Calu3 (cell line): ENCODE measurements at regions not wholly inside any gene's neighbourhood (a gene's known extent, or its start where the extent isn't known, plus 50 kb on each side); places are given as distances from the start of the nearest gene placed in this dataset.

Source experiments
- BruUV-seq: library from RNA; stranded (reverse); fragments of 400-500 nt; replicated peaks from 2 replicates; lab custom pipeline; 2021; lab: Mats Ljungman, UMichigan
- CTCF ChIA-PET: fragments of 300-600 bp; sonication (Branson Sonifier 250); formaldehyde crosslinking; loops from one replicate; lab custom pipeline; 2022; ENCODE audit warnings: antibody characterized with exemption; lab: Charles Lee
- DNase-seq: peaks from one replicate; pipeline ENCODE4 v3.0.0; 2022
- H3K27ac Mint-ChIP-seq: one replicate; pipeline ENCODE4 v1.8.0; 2022; ENCODE audit warnings: mixed read lengths; ENCODE audit not compliant: unreplicated experiment
- H3K27me3 Mint-ChIP-seq: one replicate; pipeline ENCODE4 v1.8.0; 2022; ENCODE audit warnings: mixed read lengths; ENCODE audit not compliant: unreplicated experiment
- H3K36me3 Mint-ChIP-seq: one replicate; pipeline ENCODE4 v1.8.0; 2022; ENCODE audit warnings: mild to moderate bottlenecking, moderate library complexity, mixed read lengths; ENCODE audit not compliant: insufficient read depth, unreplicated experiment
- H3K4me1 Mint-ChIP-seq: one replicate; pipeline ENCODE4 v1.8.0; 2022; ENCODE audit warnings: mild to moderate bottlenecking, low read depth, mixed read lengths; ENCODE audit not compliant: unreplicated experiment
- H3K4me3 Mint-ChIP-seq: one replicate; pipeline ENCODE4 v1.8.0; 2022; ENCODE audit warnings: mild to moderate bottlenecking, low read depth, moderate library complexity, mixed read lengths; ENCODE audit not compliant: unreplicated experiment
- H3K9me3 Mint-ChIP-seq: one replicate; pipeline ENCODE4 v1.8.0; 2022; ENCODE audit warnings: low read depth, mixed read lengths; ENCODE audit not compliant: unreplicated experiment
- intact Hi-C: fragments of 100-400 bp; cut with micrococcal nuclease; formaldehyde crosslinking; loops from one replicate; pipeline ENCODE4 v1.10.0; 2022; ENCODE audit not compliant: unreplicated experiment
- TF ChIP-seq, protein P1 (sequence below): fragments of 200-600 bp; IDR thresholded peaks from one replicate; pipeline ENCODE4 v1.8.0; 2022; ENCODE audit warnings: antibody characterized with exemption; ENCODE audit not compliant: unreplicated experiment

DNA sequence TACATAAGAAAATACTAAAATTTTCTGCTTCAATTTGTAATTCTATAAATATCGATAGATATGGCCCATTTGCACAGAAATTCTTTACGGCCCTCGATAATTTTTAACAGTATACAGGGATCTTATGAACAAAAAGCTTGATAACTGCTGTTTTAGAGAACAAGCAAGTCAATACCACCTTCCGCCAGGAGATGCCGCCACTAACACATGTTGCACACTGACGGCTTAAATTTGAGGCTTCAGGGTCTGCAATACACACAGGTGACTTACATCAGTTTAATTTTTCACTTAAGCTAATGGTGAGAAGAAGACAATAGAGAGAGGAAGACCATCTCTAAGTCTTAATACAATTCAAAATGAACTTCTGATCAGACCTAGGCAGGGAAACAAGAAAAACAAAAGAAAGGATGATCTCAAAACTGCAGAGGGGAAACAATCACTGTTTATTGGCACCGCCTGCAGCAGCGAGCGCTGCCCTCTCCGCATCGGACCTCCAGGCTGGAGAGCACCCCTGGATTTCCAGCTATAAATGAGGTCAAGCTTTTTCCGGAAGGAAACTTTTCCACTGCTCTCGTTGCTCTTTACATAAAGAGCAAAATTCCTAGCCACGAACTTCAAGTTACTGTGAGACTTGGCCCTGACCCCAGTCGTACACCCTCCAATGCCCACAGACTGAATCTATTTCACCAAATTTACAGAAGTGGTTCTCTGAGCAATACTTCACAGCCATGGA is 53.9 kb downstream of the OTOR start:
- BruUV-seq: no TSS peak
- no peaks in the 10 kb centered on the region for H3K9me3 Mint-ChIP-seq
- no peaks in the 10 kb centered on the region for H3K36me3 Mint-ChIP-seq
- peak; percentile 50 for DNase-seq
- CTCF ChIA-PET: no interaction called here
- H3K27ac Mint-ChIP-seq: no peak overlapping the region
- intact Hi-C loops: loop anchor here (2.0 kb wide), 1 partner anchor 629 kb away; no protein-coding TSS in a partner anchor
- TF ChIP-seq, protein P1, sequence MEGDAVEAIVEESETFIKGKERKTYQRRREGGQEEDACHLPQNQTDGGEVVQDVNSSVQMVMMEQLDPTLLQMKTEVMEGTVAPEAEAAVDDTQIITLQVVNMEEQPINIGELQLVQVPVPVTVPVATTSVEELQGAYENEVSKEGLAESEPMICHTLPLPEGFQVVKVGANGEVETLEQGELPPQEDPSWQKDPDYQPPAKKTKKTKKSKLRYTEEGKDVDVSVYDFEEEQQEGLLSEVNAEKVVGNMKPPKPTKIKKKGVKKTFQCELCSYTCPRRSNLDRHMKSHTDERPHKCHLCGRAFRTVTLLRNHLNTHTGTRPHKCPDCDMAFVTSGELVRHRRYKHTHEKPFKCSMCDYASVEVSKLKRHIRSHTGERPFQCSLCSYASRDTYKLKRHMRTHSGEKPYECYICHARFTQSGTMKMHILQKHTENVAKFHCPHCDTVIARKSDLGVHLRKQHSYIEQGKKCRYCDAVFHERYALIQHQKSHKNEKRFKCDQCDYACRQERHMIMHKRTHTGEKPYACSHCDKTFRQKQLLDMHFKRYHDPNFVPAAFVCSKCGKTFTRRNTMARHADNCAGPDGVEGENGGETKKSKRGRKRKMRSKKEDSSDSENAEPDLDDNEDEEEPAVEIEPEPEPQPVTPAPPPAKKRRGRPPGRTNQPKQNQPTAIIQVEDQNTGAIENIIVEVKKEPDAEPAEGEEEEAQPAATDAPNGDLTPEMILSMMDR: no peak
- no peaks in the 10 kb centered on the region for H3K4me1 Mint-ChIP-seq
- no peak overlapping the region for H3K4me3 Mint-ChIP-seq
- peaks cover 46% of the 10 kb centered on the region for H3K27me3 Mint-ChIP-seq

DNA sequence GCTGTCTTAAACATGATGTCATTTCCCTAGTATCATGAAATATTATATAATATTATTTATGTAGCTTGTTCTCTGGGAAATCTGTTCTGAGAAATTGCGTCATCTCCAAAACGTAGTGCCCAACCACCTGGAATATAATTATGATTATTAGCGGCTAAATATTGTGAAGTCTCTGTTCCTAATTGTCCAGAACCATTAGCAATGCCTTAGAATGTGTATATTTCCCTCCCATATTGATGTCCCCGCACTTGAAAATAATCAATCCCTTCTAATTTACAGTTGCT is 54.4 kb downstream of the OTOR start:
- DNase-seq: no peak

GRCh38 chr20:16803965-16804792 is 56.0 kb downstream of the OTOR start:
- CTCF ChIA-PET: interaction anchor here (1.1 kb wide), 1 partner anchor 628 kb away, joined by 5 read pairs; no protein-coding TSS in a partner anchor
- Mint-ChIP-seq H3K4me3 (no peak overlapping the region), H3K27me3 (peaks cover 49% of the 10 kb centered on the region), H3K4me1 (no peaks in the 10 kb centered on the region), H3K27ac (no peak overlapping the region), H3K9me3 (no peaks in the 10 kb centered on the region), H3K36me3 (no peaks in the 10 kb centered on the region)
- intact Hi-C loops: loop anchor here (2.0 kb wide), 1 partner anchor 627 kb away; no protein-coding TSS in a partner anchor
- DNase-seq: peak; percentile 35
- BruUV-seq: no TSS peak
- TF ChIP-seq, protein P1: no peak

More for the DNA sequence above, 54.4 kb downstream of the OTOR start:
- intact Hi-C loops: loop anchor here (2.0 kb wide), 1 partner anchor 628 kb away; no protein-coding TSS in a partner anchor
- H3K27me3 Mint-ChIP-seq: peaks cover 46% of the 10 kb centered on the region
- no peak overlapping the region for H3K4me3 Mint-ChIP-seq
- no peaks in the 10 kb centered on the region for H3K36me3 Mint-ChIP-seq
- H3K27ac Mint-ChIP-seq: no peak overlapping the region
- BruUV-seq: no TSS peak
- CTCF ChIA-PET: no interaction called here
- H3K4me1 Mint-ChIP-seq: no peaks in the 10 kb centered on the region
- no peaks in the 10 kb centered on the region for H3K9me3 Mint-ChIP-seq
- TF ChIP-seq, protein P1: no peak

GRCh38 chr20:16804793-16805187 is 56.6 kb downstream of the OTOR start:
- no peak overlapping the region for H3K4me3 Mint-ChIP-seq
- no peaks in the 10 kb centered on the region for H3K4me1 Mint-ChIP-seq
- no peak for DNase-seq
- CTCF ChIA-PET: interaction anchor here (0.5 kb wide), 1 partner anchor 9 kb away, joined by 4 read pairs; no protein-coding TSS in a partner anchor
- peaks cover 56% of the 10 kb centered on the region for H3K27me3 Mint-ChIP-seq
- H3K36me3 Mint-ChIP-seq: no peaks in the 10 kb centered on the region
- no TSS peak for BruUV-seq
- intact Hi-C loops: no loop called here
- TF ChIP-seq, protein P1: no peak
- H3K27ac Mint-ChIP-seq: no peak overlapping the region
- H3K9me3 Mint-ChIP-seq: no peaks in the 10 kb centered on the region
